Small intestine (tissue), 7 donors: ENCODE measurements at regions not wholly inside any gene's neighbourhood (a gene's known extent, or its start where the extent isn't known, plus 50 kb on each side); places are given as distances from the start of the nearest gene placed in this dataset.

Source experiments
- DNase-seq, 2 donors: peaks; one replicate each; pipeline versions ENCODE4 v3.0.0 to v3.0.0-alpha.2; 2013
- FAIRE-seq: peaks from 2 replicates; lab custom pipeline; 2012; peaks lifted over from hg19 to GRCh38; lab: Jason Lieb, UNC
- H3K27ac ChIP-seq, 3 donors: one replicate each; pipeline ENCODE4 v1.5.1; 2013; ENCODE audit warnings: low read length in 2 of 3, mild to moderate bottlenecking in 2 of 3, control low read depth in 1 of 3, inconsistent platforms in 1 of 3, low read depth in 1 of 3, moderate library complexity in 1 of 3
- H3K27me3 ChIP-seq, 3 donors: one replicate each; pipeline ENCODE4 v1.6.1; 2013; ENCODE audit warnings: low read length in 3 of 3, inconsistent platforms in 1 of 3; ENCODE audit not compliant: control insufficient read depth in 3 of 3, insufficient read depth in 3 of 3
- H3K36me3 ChIP-seq, 3 donors: one replicate each; pipeline ENCODE4 v1.6.1; 2013; ENCODE audit warnings: low read length in 3 of 3, inconsistent platforms in 1 of 3, low read depth in 1 of 3, mild to moderate bottlenecking in 1 of 3, moderate library complexity in 1 of 3; ENCODE audit not compliant: control insufficient read depth in 3 of 3, insufficient read depth in 2 of 3
- H3K4me1 ChIP-seq, 3 donors: one replicate each; pipeline ENCODE4 v1.6.1; 2013; ENCODE audit warnings: low read length in 2 of 3, inconsistent platforms in 1 of 3, low read depth in 1 of 3, mild to moderate bottlenecking in 1 of 3, moderate library complexity in 1 of 3; ENCODE audit not compliant: control insufficient read depth in 3 of 3, insufficient read depth in 2 of 3
- H3K4me3 ChIP-seq, 3 donors: one replicate each; pipeline ENCODE4 v1.5.1; 2013; ENCODE audit warnings: low read length in 3 of 3, control low read depth in 1 of 3, inconsistent platforms in 1 of 3, low read depth in 1 of 3, mild to moderate bottlenecking in 1 of 3, moderate library complexity in 1 of 3
- H3K9me3 ChIP-seq, 2 donors: one replicate each; pipeline ENCODE4 v1.6.1; 2013; ENCODE audit warnings: low read depth in 1 of 2, low read length in 1 of 2; ENCODE audit not compliant: control insufficient read depth in 2 of 2, insufficient read depth in 1 of 2
- WGBS, 3 donors: extraction: QIAGEN DNeasy Blood & Tissue Kit; methylation state at CpG; one replicate each; pipeline ENCODE4 v1.1.7; 2013; 5-methylcytosine and 5-hydroxymethylcytosine counted together
- donor health status: healthy with polysubstance abuse.
- donor health status: control.
- donor health status: control.
- donor health status: Bipolar disorder and iron deficiency.
- donor health status: healthy.

GRCh38 chr4:19748519-19749479 lies 502.9 kb upstream of the SLIT2 start:
- H3K27me3 ChIP-seq = no peaks in the 10 kb centered on the region
- WGBS, 3 donors = 57 to 68% (median 59%) methylated on average over 3 of the region's 3 CpGs
- H3K36me3 ChIP-seq = no peaks in the 10 kb centered on the region
- H3K4me1 ChIP-seq = no peaks in the 10 kb centered on the region
- no peak overlapping the region for H3K4me3 ChIP-seq
- FAIRE-seq (no peak), DNase-seq (peak in 1 of 2 donors; percentile 13)
- H3K27ac ChIP-seq = no peak overlapping the region
- H3K9me3 ChIP-seq = no peaks in the 10 kb centered on the region

GRCh38 chr4:19746377-19746776 lies 505.3 kb upstream of the SLIT2 start:
- FAIRE-seq = no peak
- DNase-seq = no peak
- 42 to 69% (median 56%) methylated on average over 2 of the region's 2 CpGs for WGBS, 3 donors

GRCh38 chr4:19743115-19743638 lies 508.5 kb upstream of the SLIT2 start:
- no peak overlapping the region for H3K27ac ChIP-seq
- H3K27me3 ChIP-seq = no peaks in the 10 kb centered on the region
- H3K4me3 ChIP-seq = no peak overlapping the region
- H3K4me1 ChIP-seq = no peaks in the 10 kb centered on the region
- no peaks in the 10 kb centered on the region for H3K36me3 ChIP-seq
- 69 to 78% (median 77%) methylated on average over 2 of the region's 2 CpGs for WGBS, 3 donors
- no peaks in the 10 kb centered on the region for H3K9me3 ChIP-seq
- no peak for FAIRE-seq
- no peak for DNase-seq

More at GRCh38 chr4:19746377-19746776, 505.3 kb upstream of the SLIT2 start:
- Histone ChIP-seq H3K36me3 (no peaks in the 10 kb centered on the region), H3K4me1 (no peaks in the 10 kb centered on the region), H3K9me3 (no peaks in the 10 kb centered on the region), H3K4me3 (no peak overlapping the region), H3K27ac (no peak overlapping the region), H3K27me3 (no peaks in the 10 kb centered on the region)

GRCh38 chr4:19739101-19739651 lies 512.5 kb upstream of the SLIT2 start:
- H3K27me3 ChIP-seq = no peaks in the 10 kb centered on the region
- H3K27ac ChIP-seq = no peak overlapping the region
- 49 to 57% (median 57%) methylated on average over 7 of the region's 7 CpGs for WGBS, 3 donors
- no peak for FAIRE-seq
- DNase-seq = peak; percentile 1 to 2
- no peaks in the 10 kb centered on the region for H3K4me1 ChIP-seq
- H3K36me3 ChIP-seq = no peaks in the 10 kb centered on the region
- no peak overlapping the region for H3K4me3 ChIP-seq
- H3K9me3 ChIP-seq = no peaks in the 10 kb centered on the region

GRCh38 chr4:19736968-19737756 lies 514.5 kb upstream of the SLIT2 start:
- FAIRE-seq = no peak
- Histone ChIP-seq H3K27ac (no peak overlapping the region), H3K36me3 (no peaks in the 10 kb centered on the region), H3K9me3 (no peaks in the 10 kb centered on the region), H3K27me3 (no peaks in the 10 kb centered on the region), H3K4me1 (no peaks in the 10 kb centered on the region), H3K4me3 (no peak overlapping the region)
- WGBS, 3 donors = 88 to 97% (median 97%) methylated on average over 1 of the region's 1 CpG
- no peak for DNase-seq

- no peak for FAIRE-seq
- H3K4me1 ChIP-seq = no peaks in the 10 kb centered on the region
- DNase-seq = no peak
- H3K36me3 ChIP-seq = no peaks in the 10 kb centered on the region
- H3K4me3 ChIP-seq = no peak overlapping the region
- H3K9me3 ChIP-seq = no peaks in the 10 kb centered on the region
- no peaks in the 10 kb centered on the region for H3K27me3 ChIP-seq
- no peak overlapping the region for H3K27ac ChIP-seq
Measured at GRCh38 chr4:19735012-19735411, 516.7 kb upstream of the SLIT2 start.

- FAIRE-seq = no peak
- Histone ChIP-seq H3K27me3 (no peaks in the 10 kb centered on the region), H3K4me1 (no peaks in the 10 kb centered on the region), H3K9me3 (no peaks in the 10 kb centered on the region), H3K27ac (no peak overlapping the region), H3K4me3 (no peak overlapping the region), H3K36me3 (no peaks in the 10 kb centered on the region)
- DNase-seq = peak in 1 of 2 donors; percentile 1
- WGBS, 3 donors = 24 to 61% (median 47%) methylated on average over 8 of the region's 8 CpGs
Measured at GRCh38 chr4:19729886-19730651, 521.6 kb upstream of the SLIT2 start.
